ENCODE measurements at regions not wholly inside any gene's neighbourhood (a gene's known extent, or its start where the extent isn't known, plus 50 kb on each side); places are given as distances from the start of the nearest gene placed in this dataset.

- Histone ChIP-seq H3K27me3 (ENCODE audit: control insufficient read depth, insufficient read depth, low read length) (no peaks in the 10 kb centered on the region), H3K4me3 (ENCODE audit: low read depth, low read length) (no peak overlapping the region), H3K36me3 (ENCODE audit: control insufficient read depth, insufficient read depth, low read length) (no peaks in the 10 kb centered on the region)
- no peak for DNase-seq (ENCODE audit: low read depth)
- TF ChIP-seq CTCF (IDR thresholded peaks at IDR 0.05; ENCODE audit: insufficient read depth, low read depth, low read length) = no peak
- ChIA-PET POLR2A (no interaction called here), CTCF (no interaction called here)
These were observed 382.3 kb upstream of the ZFP42 start for GRCh38 chr4:187613089-187613839.

- ChIA-PET CTCF (no interaction called here), POLR2A (no interaction called here)
- Histone ChIP-seq H3K27me3 (ENCODE audit: control insufficient read depth, insufficient read depth, low read length) (no peaks in the 10 kb centered on the region), H3K4me3 (ENCODE audit: low read depth, low read length) (no peak overlapping the region), H3K36me3 (ENCODE audit: control insufficient read depth, insufficient read depth, low read length) (no peaks in the 10 kb centered on the region)
- no peak for TF ChIP-seq CTCF (IDR thresholded peaks at IDR 0.05; ENCODE audit: insufficient read depth, low read depth, low read length)
- DNase-seq (ENCODE audit: low read depth) = no peak
These were observed 379.6 kb upstream of the ZFP42 start for GRCh38 chr4:187615972-187616371.

GRCh38 chr4:187617113-187617512, 378.5 kb upstream of the ZFP42 start:
- ChIA-PET POLR2A (no interaction called here), CTCF (interaction anchor here (0.6 to 1.0 kb wide), 3 partner anchors 10 to 178 kb away, joined by 3 to 4 read pairs (median 3); no protein-coding TSS in a partner anchor)
- no peak for DNase-seq (ENCODE audit: low read depth)

GRCh38 chr4:187618701-187619281, 376.8 kb upstream of the ZFP42 start:
- ChIA-PET POLR2A (no interaction called here), CTCF (interaction anchor here (0.6 kb wide), 1 partner anchor 8 kb away, joined by 3 read pairs; no protein-coding TSS in a partner anchor)
- no peaks in the 10 kb centered on the region for H3K27me3 ChIP-seq (ENCODE audit: control insufficient read depth, insufficient read depth, low read length)
- no peak overlapping the region for H3K4me3 ChIP-seq (ENCODE audit: low read depth, low read length)
- H3K36me3 ChIP-seq (ENCODE audit: control insufficient read depth, insufficient read depth, low read length) = no peaks in the 10 kb centered on the region
- DNase-seq (ENCODE audit: low read depth) = no peak
- TF ChIP-seq CTCF (IDR thresholded peaks at IDR 0.05; ENCODE audit: insufficient read depth, low read depth, low read length) = no peak

More at GRCh38 chr4:187617113-187617512, 378.5 kb upstream of the ZFP42 start:
- H3K36me3 ChIP-seq (ENCODE audit: control insufficient read depth, insufficient read depth, low read length) = no peaks in the 10 kb centered on the region
- no peak overlapping the region for H3K4me3 ChIP-seq (ENCODE audit: low read depth, low read length)
- no peaks in the 10 kb centered on the region for H3K27me3 ChIP-seq (ENCODE audit: control insufficient read depth, insufficient read depth, low read length)
- no peak for TF ChIP-seq CTCF (IDR thresholded peaks at IDR 0.05; ENCODE audit: insufficient read depth, low read depth, low read length)

GRCh38 chr4:187619319-187619718, 376.3 kb upstream of the ZFP42 start:
- CTCF ChIA-PET = interaction anchor here (0.6 kb wide), 1 partner anchor 9 kb away, joined by 3 read pairs; no protein-coding TSS in a partner anchor
- POLR2A ChIA-PET = no interaction called here
- Histone ChIP-seq H3K36me3 (ENCODE audit: control insufficient read depth, insufficient read depth, low read length) (no peaks in the 10 kb centered on the region), H3K27me3 (ENCODE audit: control insufficient read depth, insufficient read depth, low read length) (no peaks in the 10 kb centered on the region), H3K4me3 (ENCODE audit: low read depth, low read length) (no peak overlapping the region)
- TF ChIP-seq CTCF (IDR thresholded peaks at IDR 0.05; ENCODE audit: insufficient read depth, low read depth, low read length) = no peak
- DNase-seq (ENCODE audit: low read depth) = no peak

All from BJ (cell line).